ENCODE measurements at regions not wholly inside any gene's neighbourhood (a gene's known extent, or its start where the extent isn't known, plus 50 kb on each side); places are given as distances from the start of the nearest gene placed in this dataset.

DNA sequence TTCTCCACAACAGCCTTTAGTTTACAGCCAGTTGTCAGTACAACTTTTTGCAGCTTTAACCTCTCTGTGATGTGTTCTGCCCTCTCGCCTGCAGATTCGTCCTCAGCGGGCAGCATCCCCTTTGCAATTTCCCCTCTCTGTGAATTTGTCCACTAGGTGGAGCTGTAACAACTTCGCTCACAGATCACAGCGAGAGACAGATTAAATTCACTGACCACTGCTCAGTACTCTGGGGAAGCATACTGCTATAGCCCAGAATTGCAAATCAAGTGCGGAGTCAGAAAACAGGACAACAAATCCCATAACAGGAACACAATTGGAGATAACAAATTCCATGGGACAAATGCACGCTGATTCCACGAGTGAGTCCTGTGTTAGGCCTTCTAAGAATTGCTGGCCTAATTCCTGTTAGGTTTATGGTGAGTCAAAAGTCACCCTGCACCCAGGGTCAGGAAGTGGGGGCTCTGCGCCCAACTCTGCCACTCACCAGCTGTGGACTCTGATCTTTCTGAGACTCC is 2124.9 kb downstream of the MAT2B start:
- intact Hi-C loops (cut with micrococcal nuclease): no loop called here
- no peak overlapping the region for H3K4me2 ChIP-seq (replicated peaks; ENCODE audit: extremely low read depth, low read length, poor library complexity, severe bottlenecking)
- H3K4me1 ChIP-seq (ENCODE audit: control insufficient read depth in 1 of 2, insufficient read depth in 2 of 2, low read length in 2 of 2): peaks cover 0 to 5% of the 10 kb centered on the region in 2 donors
- H3K36me3 ChIP-seq (replicated peaks in 1 of 2; ENCODE audit: control insufficient read depth in 1 of 2, insufficient read depth in 2 of 2, low read length in 2 of 2): no peaks in the 10 kb centered on the region
- Mint-ChIP-seq H3K36me3 (no peaks in the 10 kb centered on the region), H3K9me3 (peaks cover 0 to 3% (median 0%) of the 10 kb centered on the region in 7 donors), H3K27ac (no peak overlapping the region), H3K4me3 (peak overlapping the region in 1 of 2 donors; percentile 1), H3K4me1 (peaks cover 11% of the 10 kb centered on the region), H3K27me3 (ENCODE audit: low read depth in 3 of 3) (peaks cover 0 to 1% (median 0%) of the 10 kb centered on the region in 3 donors)
- no peaks in the 10 kb centered on the region for H3K9me3 ChIP-seq (replicated peaks in 1 of 2; ENCODE audit: control insufficient read depth in 1 of 2, insufficient read depth in 1 of 2, low read length in 2 of 2)
- peak; percentile 0 to 30 (median 7) for DNase-seq
- H3K27ac ChIP-seq (ENCODE audit: low read depth in 1 of 2, low read length in 2 of 2): no peak overlapping the region
- no peak overlapping the region for H2AFZ ChIP-seq (ENCODE audit: insufficient read depth, low read depth, low read length, poor library complexity, severe bottlenecking)
- H3K4me3 ChIP-seq (replicated peaks in 1 of 3; ENCODE audit: low read depth in 2 of 3, low read length in 3 of 3): no peak overlapping the region
- TF ChIP-seq CTCF (IDR thresholded peaks at IDR 0.05): peak; percentile 82
- no peaks in the 10 kb centered on the region for H3K79me2 ChIP-seq (ENCODE audit: insufficient read depth, low read length)
- WGBS (ENCODE audit: insufficient coverage): 11% methylated on average over 6 of the region's 9 CpGs
- H3K27me3 ChIP-seq (ENCODE audit: control insufficient read depth in 2 of 2, insufficient read depth in 2 of 2, low read length in 2 of 2): no peaks in the 10 kb centered on the region
- H4K20me1 ChIP-seq (ENCODE audit: insufficient read depth, low read length): no peaks in the 10 kb centered on the region
- no peak overlapping the region for H3K9ac ChIP-seq (ENCODE audit: insufficient read depth, low read length, poor library complexity, severe bottlenecking)

DNA sequence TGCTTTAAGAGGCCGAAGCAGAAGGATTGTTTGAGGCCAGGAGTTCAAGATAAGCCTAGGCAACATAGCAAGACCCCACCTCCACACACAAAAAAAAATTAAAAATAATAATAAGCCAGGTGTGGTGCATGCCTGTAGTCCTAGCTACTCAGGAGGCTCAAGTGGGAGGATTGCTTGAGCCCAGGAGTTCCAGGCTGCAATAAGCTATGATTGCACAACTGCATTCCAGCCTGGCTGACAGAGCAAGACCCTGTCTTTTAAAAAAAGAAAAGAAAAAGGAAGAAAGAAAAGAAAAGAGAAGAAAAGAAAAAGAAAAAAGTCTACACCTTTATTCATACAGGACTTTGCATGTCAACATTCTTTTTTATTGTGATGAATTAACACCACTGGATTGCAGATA is 2125.8 kb downstream of the MAT2B start:
- Mint-ChIP-seq H3K36me3 (no peaks in the 10 kb centered on the region), H3K27ac (no peak overlapping the region), H3K4me3 (no peak overlapping the region), H3K27me3 (ENCODE audit: low read depth in 3 of 3) (peaks cover 0 to 1% (median 0%) of the 10 kb centered on the region in 3 donors), H3K4me1 (peaks cover 11% of the 10 kb centered on the region), H3K9me3 (peaks cover 0 to 3% (median 0%) of the 10 kb centered on the region in 7 donors)
- Histone ChIP-seq H4K20me1 (ENCODE audit: insufficient read depth, low read length) (no peaks in the 10 kb centered on the region), H3K4me2 (replicated peaks; ENCODE audit: extremely low read depth, low read length, poor library complexity, severe bottlenecking) (no peak overlapping the region), H3K36me3 (replicated peaks in 1 of 2; ENCODE audit: control insufficient read depth in 1 of 2, insufficient read depth in 2 of 2, low read length in 2 of 2) (no peaks in the 10 kb centered on the region), H3K9ac (ENCODE audit: insufficient read depth, low read length, poor library complexity, severe bottlenecking) (no peak overlapping the region), H3K4me3 (replicated peaks in 1 of 3; ENCODE audit: low read depth in 2 of 3, low read length in 3 of 3) (no peak overlapping the region), H3K27ac (ENCODE audit: low read depth in 1 of 2, low read length in 2 of 2) (no peak overlapping the region), H3K79me2 (ENCODE audit: insufficient read depth, low read length) (no peaks in the 10 kb centered on the region), H3K4me1 (ENCODE audit: control insufficient read depth in 1 of 2, insufficient read depth in 2 of 2, low read length in 2 of 2) (peaks cover 0 to 5% of the 10 kb centered on the region in 2 donors), H3K27me3 (ENCODE audit: control insufficient read depth in 2 of 2, insufficient read depth in 2 of 2, low read length in 2 of 2) (no peaks in the 10 kb centered on the region), H2AFZ (ENCODE audit: insufficient read depth, low read depth, low read length, poor library complexity, severe bottlenecking) (no peak overlapping the region), H3K9me3 (replicated peaks in 1 of 2; ENCODE audit: control insufficient read depth in 1 of 2, insufficient read depth in 1 of 2, low read length in 2 of 2) (no peaks in the 10 kb centered on the region)
- TF ChIP-seq CTCF (IDR thresholded peaks at IDR 0.05): no peak
- intact Hi-C loops (cut with micrococcal nuclease): no loop called here
- no CpG with 5 or more reads among the region's 1 CpG for WGBS (ENCODE audit: insufficient coverage)
- no peak for DNase-seq

All from CD14-positive monocyte (primary cell).